H1 (cell line): ENCODE measurements at regions not wholly inside any gene's neighbourhood (a gene's known extent, or its start where the extent isn't known, plus 50 kb on each side); places are given as distances from the start of the nearest gene placed in this dataset.

Experiments used
- CTCF ChIA-PET: fragments of 300-600 bp; sonication (Branson Sonifier 250); formaldehyde crosslinking; loops from one replicate; lab custom pipeline; 2021; ENCODE audit not compliant: partially characterized antibody; lab: Charles Lee
- POLR2A ChIA-PET: fragments of 300-600 bp; sonication (Branson Sonifier 250); formaldehyde crosslinking; loops from one replicate; lab custom pipeline; 2021; ENCODE audit warnings: inconsistent platforms; ENCODE audit not compliant: partially characterized antibody; lab: Charles Lee
- DNase-seq, 2 experiments: peaks; one replicate each; pipeline versions ENCODE4 v3.0.0 to v3.0.0-alpha.2; 2010 to 2022; ENCODE audit warnings: low spot score in 2 of 2, low read depth in 1 of 2, mixed read lengths in 1 of 2
- FAIRE-seq: peaks from 2 replicates; lab custom pipeline; 2011; peaks lifted over from hg19 to GRCh38; lab: Jason Lieb, UNC
- H2AFZ ChIP-seq: 2 replicates; pipeline ENCODE4 v1.8.1; 2012; ENCODE audit warnings: low read length, inconsistent platforms
- H2AK5ac ChIP-seq: 2 replicates; pipeline ENCODE4 v1.6.1; 2013; ENCODE audit warnings: low read depth, low read length
- H2BK120ac ChIP-seq: replicated peaks from 2 replicates; pipeline ENCODE3; 2013; ENCODE audit warnings: low read depth, low read length, inconsistent platforms
- H2BK12ac ChIP-seq: 2 replicates; pipeline ENCODE4 v1.6.1; 2013; ENCODE audit warnings: low read depth, low read length
- H2BK15ac ChIP-seq: 2 replicates; pipeline ENCODE4 v1.6.1; 2013; ENCODE audit warnings: low read length
- H2BK20ac ChIP-seq: 2 replicates; pipeline ENCODE4 v1.6.1; 2013; ENCODE audit warnings: low read length
- H2BK5ac ChIP-seq: 2 replicates; pipeline ENCODE4 v1.6.1; 2013; ENCODE audit warnings: low read depth, low read length
- H3K14ac ChIP-seq: 2 replicates; pipeline ENCODE4 v1.6.1; 2013; ENCODE audit warnings: inconsistent platforms; ENCODE audit not compliant: insufficient read length
- H3K18ac ChIP-seq: 2 replicates; pipeline ENCODE4 v1.6.1; 2013; ENCODE audit warnings: low read length; ENCODE audit errors: extremely low read depth
- H3K23ac ChIP-seq: 2 replicates; pipeline ENCODE4 v1.6.1; 2013; ENCODE audit warnings: inconsistent platforms; ENCODE audit not compliant: insufficient read length
- H3K23me2 ChIP-seq: 2 replicates; pipeline ENCODE4 v1.6.1; 2013; ENCODE audit warnings: low read depth, low read length
- H3K27ac ChIP-seq: 2 replicates; pipeline ENCODE4 v1.6.1; 2011; ENCODE audit warnings: low read depth, low read length, inconsistent platforms
- H3K27me3 ChIP-seq, 4 experiments: replicated peaks in 1 of 4; 1 replicate in 1 of 4; 2 replicates in 3 of 4; pipeline versions ENCODE4 v1.6.1 to v1.8.1; 2011 to 2013; ENCODE audit warnings: low read length in 3 of 4, mild to moderate bottlenecking in 3 of 4, inconsistent platforms in 2 of 4, mixed read lengths in 2 of 4, moderate library complexity in 1 of 4; ENCODE audit not compliant: control insufficient read depth in 3 of 4, insufficient read depth in 3 of 4; ENCODE audit errors: extremely low read depth in 1 of 4
- H3K36me3 ChIP-seq, 4 experiments: 2 replicates each; pipeline versions ENCODE4 v1.6.1 to v1.8.1; 2011 to 2013; ENCODE audit warnings: mild to moderate bottlenecking in 4 of 4, low read length in 3 of 4, moderate library complexity in 2 of 4, control low read depth in 1 of 4, inconsistent platforms in 1 of 4; ENCODE audit not compliant: insufficient read depth in 4 of 4, control insufficient read depth in 2 of 4
- H3K4ac ChIP-seq: replicated peaks from 2 replicates; pipeline ENCODE3; 2013; ENCODE audit warnings: low read length, low read depth, mixed read lengths, inconsistent platforms; ENCODE audit not compliant: insufficient read length
- H3K4me1 ChIP-seq, 4 experiments: replicated peaks in 1 of 4; 1 replicate in 1 of 4; 2 replicates in 3 of 4; pipeline versions ENCODE4 v1.6.1 to v1.8.1; 2011 to 2013; ENCODE audit warnings: low read length in 3 of 4, inconsistent platforms in 2 of 4, mixed read lengths in 1 of 4; ENCODE audit not compliant: insufficient read depth in 4 of 4, control insufficient read depth in 3 of 4
- H3K4me2 ChIP-seq, 2 experiments: 2 replicates each; pipeline versions ENCODE4 v1.6.1 to v1.8.1; 2011 to 2013; ENCODE audit warnings: low read depth in 2 of 2, low read length in 2 of 2, control low read depth in 1 of 2, inconsistent platforms in 1 of 2, mild to moderate bottlenecking in 1 of 2; ENCODE audit not compliant: insufficient read depth in 1 of 2
- H3K4me3 ChIP-seq, 4 experiments: fragments of 200-600, 300-600 bp in 1 of 4; sonication (generic), shearing (Covaris generic), sonication (Bioruptor Twin) in 1 of 4; 2 replicates each; pipeline versions ENCODE4 v1.5.1 to v1.8.1; 2011 to 2016; ENCODE audit warnings: low read length in 4 of 4, low read depth in 3 of 4, control low read depth in 2 of 4, inconsistent platforms in 2 of 4, mild to moderate bottlenecking in 2 of 4, mixed read lengths in 1 of 4, moderate library complexity in 1 of 4; ENCODE audit not compliant: insufficient read depth in 2 of 4; ENCODE audit errors: extremely low read depth in 1 of 4
- H3K56ac ChIP-seq: replicated peaks from 2 replicates; pipeline ENCODE3; 2013; ENCODE audit warnings: low read depth, mild to moderate bottlenecking, mixed read lengths, low read length, inconsistent platforms; ENCODE audit not compliant: insufficient read length
- H3K79me1 ChIP-seq: 2 replicates; pipeline ENCODE4 v1.6.1; 2013; ENCODE audit warnings: low read depth, low read length, control low read depth
- H3K79me2 ChIP-seq, 2 experiments: 2 replicates each; pipeline versions ENCODE4 v1.6.1 to v1.8.1; 2012 to 2013; ENCODE audit warnings: low read length in 2 of 2, mild to moderate bottlenecking in 2 of 2, inconsistent platforms in 1 of 2; ENCODE audit not compliant: insufficient read depth in 2 of 2, control insufficient read depth in 1 of 2
- H3K9ac ChIP-seq, 4 experiments: replicated peaks in 1 of 4; 1 replicate in 1 of 4; 2 replicates in 3 of 4; pipeline versions ENCODE4 v1.6.1 to v1.8.1; 2011 to 2013; ENCODE audit warnings: low read depth in 3 of 4, low read length in 3 of 4, control low read depth in 2 of 4, mild to moderate bottlenecking in 2 of 4, moderate library complexity in 2 of 4, inconsistent platforms in 1 of 4; ENCODE audit errors: extremely low read depth in 1 of 4
- H3K9me3 ChIP-seq, 2 experiments: 2 replicates each; pipeline versions ENCODE4 v1.6.1 to v1.8.1; 2012 to 2013; ENCODE audit warnings: mild to moderate bottlenecking in 2 of 2, moderate library complexity in 2 of 2, control low read depth in 1 of 2, inconsistent platforms in 1 of 2, low read depth in 1 of 2, low read length in 1 of 2, mixed read lengths in 1 of 2; ENCODE audit not compliant: insufficient read depth in 2 of 2
- H4K20me1 ChIP-seq, 2 experiments: replicated peaks in 1 of 2; 2 replicates each; pipeline versions ENCODE3 to v1.8.1; 2011 to 2013; ENCODE audit warnings: inconsistent platforms in 2 of 2, low read length in 2 of 2, mild to moderate bottlenecking in 1 of 2; ENCODE audit not compliant: insufficient read depth in 2 of 2, control insufficient read depth in 1 of 2
- H4K5ac ChIP-seq: 2 replicates; pipeline ENCODE4 v1.6.1; 2013; ENCODE audit warnings: low read length, low read depth, mixed read lengths, inconsistent platforms; ENCODE audit not compliant: insufficient read length
- H4K8ac ChIP-seq: 2 replicates; pipeline ENCODE4 v1.8.0; 2013; ENCODE audit warnings: mild to moderate bottlenecking, moderate library complexity, low read length, inconsistent platforms; ENCODE audit not compliant: insufficient read depth; ENCODE audit errors: extremely low read depth
- H4K91ac ChIP-seq: replicated peaks from 2 replicates; pipeline ENCODE3; 2013; ENCODE audit warnings: low read length, mixed read lengths, inconsistent platforms; ENCODE audit not compliant: insufficient read length
- WGBS, 2 experiments: shearing (Covaris generic) in 1 of 2; methylation state at CpG; one replicate each; pipeline versions ENCODE4 v1.1.6 to v1.1.7; 2013 to 2015; ENCODE audit warnings: low lambda C conversion rate in 2 of 2, mixed read lengths in 2 of 2, inconsistent platforms in 1 of 2, low coverage in 1 of 2, missing lambda C conversion rate in 1 of 2; ENCODE audit not compliant: insufficient replicate concordance in 2 of 2, insufficient coverage in 1 of 2, insufficient read length in 1 of 2; ENCODE audit errors: extremely low coverage in 1 of 2, missing lambda C conversion rate in 1 of 2; 5-methylcytosine and 5-hydroxymethylcytosine counted together
- TF ChIP-seq, protein P1 (sequence below): fragments of 300-600 bp; sonication (generic); IDR thresholded peaks from 2 replicates; pipeline ENCODE4 v1.7.1; 2012; ENCODE audit warnings: low read length, moderate library complexity, mild to moderate bottlenecking, inconsistent platforms; ENCODE audit not compliant: insufficient replicate concordance

- ChIA-PET POLR2A (no interaction called here), CTCF (no interaction called here)
- Histone ChIP-seq H3K18ac (no peak overlapping the region), H2AK5ac (no peak overlapping the region), H4K91ac (no peak overlapping the region), H3K9ac (no peak overlapping the region), H3K4me3 (no peak overlapping the region), H4K8ac (no peak overlapping the region), H3K36me3 (no peaks in the 10 kb centered on the region), H3K56ac (no peak overlapping the region), H3K79me2 (no peaks in the 10 kb centered on the region), H3K23me2 (no peaks in the 10 kb centered on the region), H3K23ac (no peak overlapping the region), H2BK5ac (no peak overlapping the region), H3K79me1 (no peaks in the 10 kb centered on the region), H3K4me1 (peaks cover 0 to under 1% (median 0%) of the 10 kb centered on the region in 4 experiments; a peak in 1 of 7 replicates), H3K14ac (no peak overlapping the region), H4K20me1 (no peaks in the 10 kb centered on the region), H2BK20ac (no peak overlapping the region), H2BK120ac (no peak overlapping the region), H2BK15ac (no peak overlapping the region), H3K9me3 (no peaks in the 10 kb centered on the region), H3K27ac (no peak overlapping the region), H3K4ac (no peak overlapping the region), H2AFZ (no peak overlapping the region), H2BK12ac (no peak overlapping the region), H4K5ac (no peak overlapping the region), H3K27me3 (no peaks in the 10 kb centered on the region), H3K4me2 (no peak overlapping the region)
- DNase-seq, result no peak
- FAIRE-seq, result no peak
- 85% methylated on average over 2 of the region's 2 CpGs; no CpG with 5 or more reads in 1 of the 2 experiments for WGBS, 2 experiments
- TF ChIP-seq, protein P1, sequence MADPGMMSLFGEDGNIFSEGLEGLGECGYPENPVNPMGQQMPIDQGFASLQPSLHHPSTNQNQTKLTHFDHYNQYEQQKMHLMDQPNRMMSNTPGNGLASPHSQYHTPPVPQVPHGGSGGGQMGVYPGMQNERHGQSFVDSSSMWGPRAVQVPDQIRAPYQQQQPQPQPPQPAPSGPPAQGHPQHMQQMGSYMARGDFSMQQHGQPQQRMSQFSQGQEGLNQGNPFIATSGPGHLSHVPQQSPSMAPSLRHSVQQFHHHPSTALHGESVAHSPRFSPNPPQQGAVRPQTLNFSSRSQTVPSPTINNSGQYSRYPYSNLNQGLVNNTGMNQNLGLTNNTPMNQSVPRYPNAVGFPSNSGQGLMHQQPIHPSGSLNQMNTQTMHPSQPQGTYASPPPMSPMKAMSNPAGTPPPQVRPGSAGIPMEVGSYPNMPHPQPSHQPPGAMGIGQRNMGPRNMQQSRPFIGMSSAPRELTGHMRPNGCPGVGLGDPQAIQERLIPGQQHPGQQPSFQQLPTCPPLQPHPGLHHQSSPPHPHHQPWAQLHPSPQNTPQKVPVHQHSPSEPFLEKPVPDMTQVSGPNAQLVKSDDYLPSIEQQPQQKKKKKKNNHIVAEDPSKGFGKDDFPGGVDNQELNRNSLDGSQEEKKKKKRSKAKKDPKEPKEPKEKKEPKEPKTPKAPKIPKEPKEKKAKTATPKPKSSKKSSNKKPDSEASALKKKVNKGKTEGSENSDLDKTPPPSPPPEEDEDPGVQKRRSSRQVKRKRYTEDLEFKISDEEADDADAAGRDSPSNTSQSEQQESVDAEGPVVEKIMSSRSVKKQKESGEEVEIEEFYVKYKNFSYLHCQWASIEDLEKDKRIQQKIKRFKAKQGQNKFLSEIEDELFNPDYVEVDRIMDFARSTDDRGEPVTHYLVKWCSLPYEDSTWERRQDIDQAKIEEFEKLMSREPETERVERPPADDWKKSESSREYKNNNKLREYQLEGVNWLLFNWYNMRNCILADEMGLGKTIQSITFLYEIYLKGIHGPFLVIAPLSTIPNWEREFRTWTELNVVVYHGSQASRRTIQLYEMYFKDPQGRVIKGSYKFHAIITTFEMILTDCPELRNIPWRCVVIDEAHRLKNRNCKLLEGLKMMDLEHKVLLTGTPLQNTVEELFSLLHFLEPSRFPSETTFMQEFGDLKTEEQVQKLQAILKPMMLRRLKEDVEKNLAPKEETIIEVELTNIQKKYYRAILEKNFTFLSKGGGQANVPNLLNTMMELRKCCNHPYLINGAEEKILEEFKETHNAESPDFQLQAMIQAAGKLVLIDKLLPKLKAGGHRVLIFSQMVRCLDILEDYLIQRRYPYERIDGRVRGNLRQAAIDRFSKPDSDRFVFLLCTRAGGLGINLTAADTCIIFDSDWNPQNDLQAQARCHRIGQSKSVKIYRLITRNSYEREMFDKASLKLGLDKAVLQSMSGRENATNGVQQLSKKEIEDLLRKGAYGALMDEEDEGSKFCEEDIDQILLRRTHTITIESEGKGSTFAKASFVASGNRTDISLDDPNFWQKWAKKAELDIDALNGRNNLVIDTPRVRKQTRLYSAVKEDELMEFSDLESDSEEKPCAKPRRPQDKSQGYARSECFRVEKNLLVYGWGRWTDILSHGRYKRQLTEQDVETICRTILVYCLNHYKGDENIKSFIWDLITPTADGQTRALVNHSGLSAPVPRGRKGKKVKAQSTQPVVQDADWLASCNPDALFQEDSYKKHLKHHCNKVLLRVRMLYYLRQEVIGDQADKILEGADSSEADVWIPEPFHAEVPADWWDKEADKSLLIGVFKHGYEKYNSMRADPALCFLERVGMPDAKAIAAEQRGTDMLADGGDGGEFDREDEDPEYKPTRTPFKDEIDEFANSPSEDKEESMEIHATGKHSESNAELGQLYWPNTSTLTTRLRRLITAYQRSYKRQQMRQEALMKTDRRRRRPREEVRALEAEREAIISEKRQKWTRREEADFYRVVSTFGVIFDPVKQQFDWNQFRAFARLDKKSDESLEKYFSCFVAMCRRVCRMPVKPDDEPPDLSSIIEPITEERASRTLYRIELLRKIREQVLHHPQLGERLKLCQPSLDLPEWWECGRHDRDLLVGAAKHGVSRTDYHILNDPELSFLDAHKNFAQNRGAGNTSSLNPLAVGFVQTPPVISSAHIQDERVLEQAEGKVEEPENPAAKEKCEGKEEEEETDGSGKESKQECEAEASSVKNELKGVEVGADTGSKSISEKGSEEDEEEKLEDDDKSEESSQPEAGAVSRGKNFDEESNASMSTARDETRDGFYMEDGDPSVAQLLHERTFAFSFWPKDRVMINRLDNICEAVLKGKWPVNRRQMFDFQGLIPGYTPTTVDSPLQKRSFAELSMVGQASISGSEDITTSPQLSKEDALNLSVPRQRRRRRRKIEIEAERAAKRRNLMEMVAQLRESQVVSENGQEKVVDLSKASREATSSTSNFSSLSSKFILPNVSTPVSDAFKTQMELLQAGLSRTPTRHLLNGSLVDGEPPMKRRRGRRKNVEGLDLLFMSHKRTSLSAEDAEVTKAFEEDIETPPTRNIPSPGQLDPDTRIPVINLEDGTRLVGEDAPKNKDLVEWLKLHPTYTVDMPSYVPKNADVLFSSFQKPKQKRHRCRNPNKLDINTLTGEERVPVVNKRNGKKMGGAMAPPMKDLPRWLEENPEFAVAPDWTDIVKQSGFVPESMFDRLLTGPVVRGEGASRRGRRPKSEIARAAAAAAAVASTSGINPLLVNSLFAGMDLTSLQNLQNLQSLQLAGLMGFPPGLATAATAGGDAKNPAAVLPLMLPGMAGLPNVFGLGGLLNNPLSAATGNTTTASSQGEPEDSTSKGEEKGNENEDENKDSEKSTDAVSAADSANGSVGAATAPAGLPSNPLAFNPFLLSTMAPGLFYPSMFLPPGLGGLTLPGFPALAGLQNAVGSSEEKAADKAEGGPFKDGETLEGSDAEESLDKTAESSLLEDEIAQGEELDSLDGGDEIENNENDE, result no peak
Observed at GRCh38 chr11:98829971-98830370, 190.8 kb upstream of the CNTN5 start.
